Progenitor cell of endocrine pancreas (in vitro differentiated cells): ENCODE measurements at regions not wholly inside any gene's neighbourhood (a gene's known extent, or its start where the extent isn't known, plus 50 kb on each side); places are given as distances from the start of the nearest gene placed in this dataset.

ENCODE experiments used
- DNase-seq: peaks from one replicate; pipeline ENCODE4 v3.0.0; 2021; ENCODE audit warnings: low spot score; ENCODE audit not compliant: unreplicated experiment
- H3K27ac Mint-ChIP-seq: 2 replicates; pipeline ENCODE4 v1.8.0; 2021; ENCODE audit warnings: mild to moderate bottlenecking, moderate library complexity, mixed read lengths
- H3K27me3 Mint-ChIP-seq: 2 replicates; pipeline ENCODE4 v1.8.0; 2021; ENCODE audit warnings: mixed read lengths
- H3K36me3 Mint-ChIP-seq: 2 replicates; pipeline ENCODE4 v1.8.0; 2022; ENCODE audit warnings: mixed read lengths; ENCODE audit not compliant: insufficient read depth
- H3K4me1 Mint-ChIP-seq: 2 replicates; pipeline ENCODE4 v1.8.0; 2021; ENCODE audit warnings: low read depth, mixed read lengths
- H3K4me3 Mint-ChIP-seq: 2 replicates; pipeline ENCODE4 v1.8.0; 2021; ENCODE audit warnings: low read depth, mild to moderate bottlenecking, moderate library complexity, mixed read lengths
- H3K9me3 Mint-ChIP-seq: 2 replicates; pipeline ENCODE4 v1.8.0; 2021; ENCODE audit warnings: low read depth, mixed read lengths
- CTCF ChIP-seq: fragments of 200-600 bp; sonication (generic); IDR thresholded peaks from one replicate; pipeline ENCODE4 v1.5.0; 2021; ENCODE audit warnings: antibody characterized with exemption, mild to moderate bottlenecking; ENCODE audit not compliant: unreplicated experiment

DNA sequence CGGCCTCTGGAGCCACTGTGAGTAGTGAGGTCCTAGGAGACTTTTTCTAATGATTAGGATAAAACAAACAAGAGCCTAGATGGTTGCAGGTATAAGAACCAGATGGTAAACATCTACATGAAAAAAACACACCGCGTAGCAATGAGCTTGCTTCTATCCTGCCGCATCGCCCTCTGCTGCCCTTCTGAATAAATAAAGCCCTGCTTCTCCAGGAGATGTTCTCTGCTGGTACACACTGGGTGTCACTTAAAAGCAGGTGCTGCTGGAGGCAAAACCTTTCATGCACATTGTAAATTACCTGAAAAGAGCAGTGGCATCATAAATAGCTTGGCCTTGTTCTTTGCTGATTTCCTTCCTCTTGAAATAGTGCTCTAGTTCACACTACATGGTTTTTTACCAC lies 164.4 kb upstream of the TOPAZ1 start:
- H3K36me3 Mint-ChIP-seq: no peaks in the 10 kb centered on the region
- no peaks in the 10 kb centered on the region for H3K9me3 Mint-ChIP-seq
- no peak overlapping the region for H3K4me3 Mint-ChIP-seq
- no peak for DNase-seq
- H3K4me1 Mint-ChIP-seq: peaks cover 3% of the 10 kb centered on the region
- peaks cover 33% of the 10 kb centered on the region for H3K27me3 Mint-ChIP-seq
- H3K27ac Mint-ChIP-seq: no peak overlapping the region
- no peak for TF ChIP-seq CTCF

GRCh38 chr3:44078863-44079262 lies 162.8 kb upstream of the TOPAZ1 start:
- Mint-ChIP-seq H3K27me3 (peaks cover 36% of the 10 kb centered on the region), H3K4me3 (no peak overlapping the region), H3K27ac (peak overlapping the region; percentile 25), H3K4me1 (peaks cover 3% of the 10 kb centered on the region), H3K9me3 (no peaks in the 10 kb centered on the region), H3K36me3 (no peaks in the 10 kb centered on the region)
- no peak for DNase-seq
- no peak for TF ChIP-seq CTCF

- Mint-ChIP-seq H3K36me3 (no peaks in the 10 kb centered on the region), H3K27me3 (peaks cover 34% of the 10 kb centered on the region), H3K4me1 (peaks cover 3% of the 10 kb centered on the region), H3K27ac (no peak overlapping the region), H3K4me3 (no peak overlapping the region), H3K9me3 (no peaks in the 10 kb centered on the region)
- TF ChIP-seq CTCF: no peak
- no peak for DNase-seq
Measured at GRCh38 chr3:44079916-44080315, 161.8 kb upstream of the TOPAZ1 start.

DNA sequence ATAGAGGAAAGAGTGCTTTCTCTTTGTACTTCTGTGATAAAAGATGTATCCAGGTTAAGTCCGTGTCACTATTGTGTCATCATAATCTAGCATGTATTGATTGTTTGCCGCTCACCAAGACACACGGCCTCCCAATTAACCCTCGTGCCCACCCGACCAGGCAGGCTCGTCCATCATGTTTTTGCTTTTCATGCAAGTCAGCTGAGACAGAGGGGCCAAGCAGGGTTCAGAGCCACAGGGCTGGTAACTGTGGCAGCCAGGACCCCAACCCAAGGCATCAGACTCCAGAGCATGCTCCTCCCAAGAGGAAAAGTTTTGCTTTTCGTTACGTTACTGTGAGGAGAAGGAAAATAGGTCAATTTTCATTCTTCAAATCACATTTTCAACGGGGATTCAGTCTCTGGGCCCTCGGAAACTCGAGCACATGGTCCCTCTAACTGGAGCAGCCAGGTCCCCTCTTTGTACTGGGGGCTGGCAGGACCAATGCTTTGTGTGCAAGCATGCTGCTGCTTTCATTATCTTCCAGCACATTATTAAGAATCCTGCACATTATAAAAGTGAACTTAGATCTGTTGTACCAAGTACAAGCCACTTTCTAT lies 161.1 kb upstream of the TOPAZ1 start:
- Mint-ChIP-seq H3K4me1 (peaks cover 3% of the 10 kb centered on the region), H3K27me3 (peaks cover 32% of the 10 kb centered on the region), H3K9me3 (no peaks in the 10 kb centered on the region), H3K4me3 (no peak overlapping the region), H3K36me3 (no peaks in the 10 kb centered on the region), H3K27ac (no peak overlapping the region)
- no peak for TF ChIP-seq CTCF
- DNase-seq: no peak

DNA sequence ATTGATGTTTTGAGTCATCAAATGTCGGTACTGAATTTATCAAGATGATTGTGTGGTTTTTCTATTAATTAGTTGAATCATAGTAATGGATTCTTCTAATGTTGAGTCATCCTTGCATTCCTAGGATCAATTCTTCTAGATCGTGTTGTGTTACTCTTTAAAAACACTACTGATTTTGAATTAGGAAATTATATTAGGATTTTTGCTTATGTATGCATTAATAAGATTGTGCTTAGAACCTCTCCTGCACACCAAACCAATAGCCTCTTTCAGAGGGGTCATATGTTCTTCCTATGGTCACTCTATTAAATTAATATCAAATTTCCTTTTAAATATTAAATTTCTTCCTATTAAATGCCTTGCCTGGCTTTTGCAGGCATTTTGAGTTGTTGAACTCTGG lies 151.7 kb upstream of the TOPAZ1 start:
- Mint-ChIP-seq H3K4me1 (no peaks in the 10 kb centered on the region), H3K27ac (no peak overlapping the region), H3K27me3 (peaks cover 32% of the 10 kb centered on the region), H3K9me3 (no peaks in the 10 kb centered on the region), H3K36me3 (no peaks in the 10 kb centered on the region), H3K4me3 (no peak overlapping the region)
- TF ChIP-seq CTCF: no peak
- no peak for DNase-seq
